ENCODE measurements at regions not wholly inside any gene's neighbourhood (a gene's known extent, or its start where the extent isn't known, plus 50 kb on each side); places are given as distances from the start of the nearest gene placed in this dataset.

DNA sequence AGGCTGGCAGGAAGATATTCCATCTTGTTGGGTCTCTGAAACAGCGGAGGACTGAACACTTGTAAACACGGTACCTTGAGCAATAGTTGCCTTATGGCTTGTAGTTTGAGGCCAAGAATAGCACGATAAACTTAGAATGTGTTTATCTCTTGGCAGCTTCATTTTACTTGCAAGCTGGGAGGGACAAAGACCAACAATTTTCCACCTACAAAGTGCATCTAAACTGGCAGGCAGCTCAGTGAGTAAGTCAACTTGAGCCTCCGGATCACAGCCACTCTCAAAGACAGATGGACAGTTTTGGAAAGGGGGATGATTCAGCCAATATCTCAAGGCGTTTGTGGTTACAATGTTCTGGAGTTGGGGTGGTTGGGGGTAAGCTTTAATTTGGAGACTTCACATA, 652.6 kb downstream of the CETN3 start:
- TF ChIP-seq EZH2 (IDR thresholded peaks at IDR 0.05; ENCODE audit: insufficient read depth, poor library complexity, severe bottlenecking) (no peak), EZH2phosphoT487 (IDR thresholded peaks at IDR 0.05; ENCODE audit: insufficient read depth, low read depth) (no peak)
